Stimulated activated memory B cell treated with anti-CD40 and anti-IgM and Interleukin-4, amounts not matched to agents 10 μg/mL and 1 μg/mL and 100 μg/mL, for 72 hours (primary cell): ENCODE measurements at regions not wholly inside any gene's neighbourhood (a gene's known extent, or its start where the extent isn't known, plus 50 kb on each side); places are given as distances from the start of the nearest gene placed in this dataset.

Experiments
- ATAC-seq: fragments of 150-1000 bp; cut with Tn5 transposase; 2 replicates; pipeline ENCODE4 v1.10.0; 2021
- H3K27ac Mint-ChIP-seq: one replicate; pipeline ENCODE4 v1.8.0; 2022; ENCODE audit warnings: mild to moderate bottlenecking, mixed read lengths
- H3K27me3 Mint-ChIP-seq: one replicate; pipeline ENCODE4 v1.8.0; 2022; ENCODE audit warnings: mixed read lengths
- H3K36me3 Mint-ChIP-seq: one replicate; pipeline ENCODE4 v1.8.0; 2022; ENCODE audit warnings: mixed read lengths
- H3K4me1 Mint-ChIP-seq: one replicate; pipeline ENCODE4 v1.8.0; 2022; ENCODE audit warnings: mixed read lengths
- H3K4me3 Mint-ChIP-seq: one replicate; pipeline ENCODE4 v1.8.0; 2022; ENCODE audit warnings: mild to moderate bottlenecking, moderate library complexity, mixed read lengths
- H3K9me3 Mint-ChIP-seq: one replicate; pipeline ENCODE4 v1.8.0; 2022; ENCODE audit warnings: mixed read lengths

- no peak for ATAC-seq
- Mint-ChIP-seq H3K27me3 (no peaks in the 10 kb centered on the region), H3K9me3 (peaks cover 6% of the 10 kb centered on the region), H3K4me1 (no peaks in the 10 kb centered on the region), H3K36me3 (no peaks in the 10 kb centered on the region), H3K27ac (no peak overlapping the region), H3K4me3 (no peak overlapping the region)
Measured at GRCh38 chr12:59181196-59181777, 261.0 kb upstream of the LRIG3 start.

GRCh38 chr12:59179231-59179630, 258.9 kb upstream of the LRIG3 start:
- no peaks in the 10 kb centered on the region for H3K36me3 Mint-ChIP-seq
- H3K9me3 Mint-ChIP-seq, result peaks cover 6% of the 10 kb centered on the region
- no peak overlapping the region for H3K27ac Mint-ChIP-seq
- ATAC-seq, result no peak
- no peaks in the 10 kb centered on the region for H3K4me1 Mint-ChIP-seq
- H3K4me3 Mint-ChIP-seq, result no peak overlapping the region
- no peaks in the 10 kb centered on the region for H3K27me3 Mint-ChIP-seq

- Mint-ChIP-seq H3K4me3 (no peak overlapping the region), H3K27ac (no peak overlapping the region), H3K9me3 (peaks cover 4% of the 10 kb centered on the region), H3K36me3 (no peaks in the 10 kb centered on the region), H3K4me1 (no peaks in the 10 kb centered on the region), H3K27me3 (no peaks in the 10 kb centered on the region)
- no peak for ATAC-seq
Measured at GRCh38 chr12:59173695-59174094, 253.4 kb upstream of the LRIG3 start.

GRCh38 chr12:59168647-59169046, 248.3 kb upstream of the LRIG3 start:
- H3K27me3 Mint-ChIP-seq, result no peaks in the 10 kb centered on the region
- no peak overlapping the region for H3K4me3 Mint-ChIP-seq

GRCh38 chr12:59166457-59166856, 246.2 kb upstream of the LRIG3 start:
- H3K36me3 Mint-ChIP-seq, result no peaks in the 10 kb centered on the region
- no peak for ATAC-seq
- peaks cover 3% of the 10 kb centered on the region for H3K9me3 Mint-ChIP-seq
- no peaks in the 10 kb centered on the region for H3K27me3 Mint-ChIP-seq
- H3K4me3 Mint-ChIP-seq, result no peak overlapping the region
- no peaks in the 10 kb centered on the region for H3K4me1 Mint-ChIP-seq
- no peak overlapping the region for H3K27ac Mint-ChIP-seq

More at GRCh38 chr12:59168647-59169046, 248.3 kb upstream of the LRIG3 start:
- no peak for ATAC-seq
- no peaks in the 10 kb centered on the region for H3K9me3 Mint-ChIP-seq
- H3K27ac Mint-ChIP-seq, result no peak overlapping the region
- H3K4me1 Mint-ChIP-seq, result no peaks in the 10 kb centered on the region
- H3K36me3 Mint-ChIP-seq, result no peaks in the 10 kb centered on the region

GRCh38 chr12:59164991-59165718, 244.9 kb upstream of the LRIG3 start:
- no peak for ATAC-seq
- Mint-ChIP-seq H3K4me1 (no peaks in the 10 kb centered on the region), H3K36me3 (no peaks in the 10 kb centered on the region), H3K27me3 (no peaks in the 10 kb centered on the region), H3K9me3 (peaks cover 3% of the 10 kb centered on the region), H3K27ac (no peak overlapping the region), H3K4me3 (no peak overlapping the region)

GRCh38 chr12:59164226-59164625, 243.9 kb upstream of the LRIG3 start:
- Mint-ChIP-seq H3K36me3 (no peaks in the 10 kb centered on the region), H3K9me3 (peaks cover 3% of the 10 kb centered on the region), H3K4me3 (no peak overlapping the region), H3K4me1 (no peaks in the 10 kb centered on the region), H3K27me3 (no peaks in the 10 kb centered on the region), H3K27ac (no peak overlapping the region)
- no peak for ATAC-seq

GRCh38 chr12:59158681-59159080, 238.4 kb upstream of the LRIG3 start:
- no peak overlapping the region for H3K27ac Mint-ChIP-seq
- peaks cover 18% of the 10 kb centered on the region for H3K9me3 Mint-ChIP-seq
- H3K4me3 Mint-ChIP-seq, result no peak overlapping the region
- H3K36me3 Mint-ChIP-seq, result no peaks in the 10 kb centered on the region
- no peak for ATAC-seq
- H3K27me3 Mint-ChIP-seq, result no peaks in the 10 kb centered on the region
- H3K4me1 Mint-ChIP-seq, result no peaks in the 10 kb centered on the region

GRCh38 chr12:59158066-59158465, 237.8 kb upstream of the LRIG3 start:
- Mint-ChIP-seq H3K36me3 (no peaks in the 10 kb centered on the region), H3K27me3 (no peaks in the 10 kb centered on the region), H3K9me3 (peaks cover 18% of the 10 kb centered on the region), H3K27ac (no peak overlapping the region), H3K4me3 (no peak overlapping the region), H3K4me1 (no peaks in the 10 kb centered on the region)
- ATAC-seq, result no peak

- ATAC-seq, result no peak
- H3K27ac Mint-ChIP-seq, result no peak overlapping the region
- peaks cover 15% of the 10 kb centered on the region for H3K9me3 Mint-ChIP-seq
- H3K4me1 Mint-ChIP-seq, result no peaks in the 10 kb centered on the region
- no peaks in the 10 kb centered on the region for H3K36me3 Mint-ChIP-seq
- H3K27me3 Mint-ChIP-seq, result no peaks in the 10 kb centered on the region
- no peak overlapping the region for H3K4me3 Mint-ChIP-seq
Measured at GRCh38 chr12:59155448-59155847, 235.1 kb upstream of the LRIG3 start.

- no peaks in the 10 kb centered on the region for H3K4me1 Mint-ChIP-seq
- no peak for ATAC-seq
- no peak overlapping the region for H3K4me3 Mint-ChIP-seq
- H3K36me3 Mint-ChIP-seq, result no peaks in the 10 kb centered on the region
- no peaks in the 10 kb centered on the region for H3K27me3 Mint-ChIP-seq
- H3K9me3 Mint-ChIP-seq, result peaks cover 8% of the 10 kb centered on the region
- H3K27ac Mint-ChIP-seq, result no peak overlapping the region
Measured at GRCh38 chr12:59151243-59151642, 230.9 kb upstream of the LRIG3 start.

- Mint-ChIP-seq H3K9me3 (peaks cover 5% of the 10 kb centered on the region), H3K27ac (no peak overlapping the region), H3K4me3 (no peak overlapping the region), H3K36me3 (no peaks in the 10 kb centered on the region), H3K27me3 (no peaks in the 10 kb centered on the region), H3K4me1 (no peaks in the 10 kb centered on the region)
- ATAC-seq, result peak; percentile 56
Measured at GRCh38 chr12:59149995-59150642, 229.8 kb upstream of the LRIG3 start.

- Mint-ChIP-seq H3K27ac (no peak overlapping the region), H3K27me3 (no peaks in the 10 kb centered on the region), H3K4me3 (no peak overlapping the region), H3K9me3 (peaks cover 3% of the 10 kb centered on the region), H3K4me1 (no peaks in the 10 kb centered on the region), H3K36me3 (no peaks in the 10 kb centered on the region)
- no peak for ATAC-seq
Measured at GRCh38 chr12:59147791-59148190, 227.5 kb upstream of the LRIG3 start.

GRCh38 chr12:59142183-59142790, 222.0 kb upstream of the LRIG3 start:
- Mint-ChIP-seq H3K36me3 (no peaks in the 10 kb centered on the region), H3K4me1 (no peaks in the 10 kb centered on the region), H3K9me3 (no peaks in the 10 kb centered on the region), H3K4me3 (no peak overlapping the region), H3K27me3 (no peaks in the 10 kb centered on the region), H3K27ac (no peak overlapping the region)
- no peak for ATAC-seq

- Mint-ChIP-seq H3K36me3 (no peaks in the 10 kb centered on the region), H3K4me1 (no peaks in the 10 kb centered on the region), H3K27me3 (no peaks in the 10 kb centered on the region), H3K27ac (no peak overlapping the region), H3K4me3 (no peak overlapping the region), H3K9me3 (no peaks in the 10 kb centered on the region)
- no peak for ATAC-seq
Measured at GRCh38 chr12:59134750-59135149, 214.4 kb upstream of the LRIG3 start.

- no peaks in the 10 kb centered on the region for H3K36me3 Mint-ChIP-seq
- no peaks in the 10 kb centered on the region for H3K27me3 Mint-ChIP-seq
- H3K4me3 Mint-ChIP-seq, result no peak overlapping the region
- no peak for ATAC-seq
- H3K9me3 Mint-ChIP-seq, result peaks cover 8% of the 10 kb centered on the region
- H3K27ac Mint-ChIP-seq, result no peak overlapping the region
- no peaks in the 10 kb centered on the region for H3K4me1 Mint-ChIP-seq
Measured at GRCh38 chr12:59131462-59131861, 211.2 kb upstream of the LRIG3 start.
